Calu3 (cell line): ENCODE measurements at regions not wholly inside any gene's neighbourhood (a gene's known extent, or its start where the extent isn't known, plus 50 kb on each side); places are given as distances from the start of the nearest gene placed in this dataset.

Source experiments
- BruUV-seq: library from RNA; stranded (reverse); fragments of 400-500 nt; replicated peaks from 2 replicates; lab custom pipeline; 2021; lab: Mats Ljungman, UMichigan
- CTCF ChIA-PET: fragments of 300-600 bp; sonication (Branson Sonifier 250); formaldehyde crosslinking; loops from one replicate; lab custom pipeline; 2022; ENCODE audit warnings: antibody characterized with exemption; lab: Charles Lee
- DNase-seq: peaks from one replicate; pipeline ENCODE4 v3.0.0; 2022
- H3K27ac Mint-ChIP-seq: one replicate; pipeline ENCODE4 v1.8.0; 2022; ENCODE audit warnings: mixed read lengths; ENCODE audit not compliant: unreplicated experiment
- H3K27me3 Mint-ChIP-seq: one replicate; pipeline ENCODE4 v1.8.0; 2022; ENCODE audit warnings: mixed read lengths; ENCODE audit not compliant: unreplicated experiment
- H3K36me3 Mint-ChIP-seq: one replicate; pipeline ENCODE4 v1.8.0; 2022; ENCODE audit warnings: mild to moderate bottlenecking, moderate library complexity, mixed read lengths; ENCODE audit not compliant: insufficient read depth, unreplicated experiment
- H3K4me1 Mint-ChIP-seq: one replicate; pipeline ENCODE4 v1.8.0; 2022; ENCODE audit warnings: mild to moderate bottlenecking, low read depth, mixed read lengths; ENCODE audit not compliant: unreplicated experiment
- H3K4me3 Mint-ChIP-seq: one replicate; pipeline ENCODE4 v1.8.0; 2022; ENCODE audit warnings: mild to moderate bottlenecking, low read depth, moderate library complexity, mixed read lengths; ENCODE audit not compliant: unreplicated experiment
- H3K9me3 Mint-ChIP-seq: one replicate; pipeline ENCODE4 v1.8.0; 2022; ENCODE audit warnings: low read depth, mixed read lengths; ENCODE audit not compliant: unreplicated experiment
- CTCF ChIP-seq: fragments of 200-600 bp; IDR thresholded peaks from one replicate; pipeline ENCODE4 v1.8.0; 2022; ENCODE audit warnings: antibody characterized with exemption; ENCODE audit not compliant: unreplicated experiment
- intact Hi-C: fragments of 100-400 bp; cut with micrococcal nuclease; formaldehyde crosslinking; loops from one replicate; pipeline ENCODE4 v1.10.0; 2022; ENCODE audit not compliant: unreplicated experiment

GRCh38 chr13:72061613-72062012 lies 194.6 kb upstream of the DACH1 start:
- CTCF ChIA-PET: no interaction called here
- no peaks in the 10 kb centered on the region for H3K27me3 Mint-ChIP-seq
- TF ChIP-seq CTCF: no peak
- H3K27ac Mint-ChIP-seq: no peak overlapping the region
- H3K36me3 Mint-ChIP-seq: no peaks in the 10 kb centered on the region
- intact Hi-C loops: no loop called here
- H3K4me3 Mint-ChIP-seq: no peak overlapping the region
- no TSS peak for BruUV-seq
- no peaks in the 10 kb centered on the region for H3K4me1 Mint-ChIP-seq
- H3K9me3 Mint-ChIP-seq: peaks cover 2% of the 10 kb centered on the region
- DNase-seq: no peak

- no peak for TF ChIP-seq CTCF
- no peaks in the 10 kb centered on the region for H3K27me3 Mint-ChIP-seq
- no TSS peak for BruUV-seq
- H3K36me3 Mint-ChIP-seq: no peaks in the 10 kb centered on the region
- intact Hi-C loops: no loop called here
- no peak for DNase-seq
- H3K4me1 Mint-ChIP-seq: no peaks in the 10 kb centered on the region
- H3K27ac Mint-ChIP-seq: no peak overlapping the region
- no peaks in the 10 kb centered on the region for H3K9me3 Mint-ChIP-seq
- H3K4me3 Mint-ChIP-seq: no peak overlapping the region
- CTCF ChIA-PET: no interaction called here
Measured at GRCh38 chr13:72050251-72050650, 183.2 kb upstream of the DACH1 start.

DNA sequence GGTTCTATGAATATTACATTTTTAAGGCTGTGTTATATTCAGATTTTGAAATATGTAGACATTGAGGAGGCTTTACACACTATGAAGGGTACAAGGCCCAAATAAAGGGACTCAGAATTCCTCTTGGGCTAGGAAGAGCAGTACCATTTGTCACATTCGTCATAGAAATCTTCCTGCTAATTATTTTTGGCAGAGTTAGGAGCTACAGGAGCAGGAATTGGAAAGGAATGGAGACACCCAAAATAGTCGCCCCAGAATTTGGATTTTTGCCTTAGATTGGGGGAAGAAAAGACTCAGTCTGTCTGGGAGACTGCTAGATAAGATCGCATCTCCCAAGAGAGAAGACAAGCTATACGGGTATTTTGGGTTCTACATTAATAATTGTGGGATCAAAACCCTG lies 176.4 kb upstream of the DACH1 start:
- Mint-ChIP-seq H3K27ac (no peak overlapping the region), H3K36me3 (no peaks in the 10 kb centered on the region), H3K4me1 (no peaks in the 10 kb centered on the region), H3K9me3 (no peaks in the 10 kb centered on the region), H3K4me3 (no peak overlapping the region), H3K27me3 (no peaks in the 10 kb centered on the region)
- TF ChIP-seq CTCF: no peak
- no TSS peak for BruUV-seq
- intact Hi-C loops: no loop called here
- no peak for DNase-seq
- CTCF ChIA-PET: no interaction called here

DNA sequence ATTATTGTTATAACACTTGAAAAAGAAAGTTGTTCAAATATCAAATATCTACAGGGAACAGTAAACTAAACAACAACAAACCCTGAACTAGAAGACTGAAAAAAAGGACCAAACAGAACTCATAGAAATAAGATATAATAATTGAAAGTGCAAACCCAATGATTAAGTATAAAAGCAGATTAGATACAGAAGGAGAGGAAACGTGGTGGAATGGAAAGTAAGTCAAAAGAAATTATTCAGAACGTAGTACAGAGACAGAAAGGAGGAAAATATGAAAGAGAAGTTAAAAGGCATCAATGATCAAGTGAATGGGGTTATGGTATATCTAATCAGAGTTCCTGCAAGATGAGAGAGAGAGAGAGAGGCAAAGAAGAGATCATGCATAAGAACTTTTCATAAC lies 174.2 kb upstream of the DACH1 start:
- no TSS peak for BruUV-seq
- Mint-ChIP-seq H3K27ac (no peak overlapping the region), H3K4me1 (no peaks in the 10 kb centered on the region), H3K36me3 (no peaks in the 10 kb centered on the region), H3K27me3 (no peaks in the 10 kb centered on the region), H3K4me3 (no peak overlapping the region), H3K9me3 (no peaks in the 10 kb centered on the region)
- CTCF ChIA-PET: no interaction called here
- TF ChIP-seq CTCF: no peak
- intact Hi-C loops: no loop called here
- DNase-seq: no peak
